HUES48 (cell line): ENCODE measurements at regions not wholly inside any gene's neighbourhood (a gene's known extent, or its start where the extent isn't known, plus 50 kb on each side); places are given as distances from the start of the nearest gene placed in this dataset.
"Not testable (repeated sequence)": the region's sequence is repeated elsewhere in the genome, so short reads cannot be mapped to it uniquely, and the experiment has no call there.

ENCODE experiments used
- H3K27ac ChIP-seq: one replicate; pipeline ENCODE4 v1.7.0; 2013; ENCODE audit warnings: low read depth, low read length, inconsistent platforms
- H3K27me3 ChIP-seq: 2 replicates; pipeline ENCODE4 v1.6.1; 2013; ENCODE audit warnings: mild to moderate bottlenecking, low read length; ENCODE audit not compliant: control insufficient read depth, insufficient read depth
- H3K36me3 ChIP-seq: 2 replicates; pipeline ENCODE4 v1.6.1; 2013; ENCODE audit warnings: low read length; ENCODE audit not compliant: control insufficient read depth, insufficient read depth
- H3K4me1 ChIP-seq: 2 replicates; pipeline ENCODE4 v1.6.1; 2013; ENCODE audit warnings: mild to moderate bottlenecking, low read length; ENCODE audit not compliant: control insufficient read depth, insufficient read depth
- H3K4me3 ChIP-seq: 2 replicates; pipeline ENCODE4 v1.5.1; 2013; ENCODE audit warnings: mild to moderate bottlenecking, low read depth, low read length
- H3K9ac ChIP-seq: 2 replicates; pipeline ENCODE4 v1.6.1; 2013; ENCODE audit warnings: mild to moderate bottlenecking, low read depth, low read length, moderate library complexity
- H3K9me3 ChIP-seq: 2 replicates; pipeline ENCODE4 v1.6.1; 2013; ENCODE audit warnings: low read length; ENCODE audit not compliant: control insufficient read depth, insufficient read depth

DNA sequence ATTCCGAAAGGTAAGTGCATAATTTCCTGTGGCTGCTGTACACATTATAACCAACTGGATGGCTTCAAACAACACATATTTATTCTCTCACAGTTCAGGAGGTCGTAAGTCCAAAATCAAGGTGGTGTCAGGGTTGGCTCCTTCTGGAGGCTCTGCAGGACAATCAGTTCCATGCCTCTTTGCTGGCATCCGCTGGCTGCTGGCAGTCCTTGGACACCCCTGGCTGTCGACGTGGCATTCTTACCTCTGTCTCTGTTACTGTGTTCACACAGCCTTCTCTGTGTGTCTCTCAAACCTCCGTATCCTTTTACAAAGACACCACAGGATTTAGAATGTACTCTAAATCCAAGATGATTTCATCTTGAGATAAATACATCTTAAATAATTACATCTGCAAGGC, 398.8 kb upstream of the ATP10A start:
- Histone ChIP-seq H3K27ac (no peak overlapping the region), H3K4me1 (no peaks in the 10 kb centered on the region; the same call in 1 of the 2 replicates), H3K9ac (no peak overlapping the region), H3K36me3 (no peaks in the 10 kb centered on the region), H3K9me3 (no peaks in the 10 kb centered on the region), H3K27me3 (no peaks in the 10 kb centered on the region), H3K4me3 (no peak overlapping the region)

DNA sequence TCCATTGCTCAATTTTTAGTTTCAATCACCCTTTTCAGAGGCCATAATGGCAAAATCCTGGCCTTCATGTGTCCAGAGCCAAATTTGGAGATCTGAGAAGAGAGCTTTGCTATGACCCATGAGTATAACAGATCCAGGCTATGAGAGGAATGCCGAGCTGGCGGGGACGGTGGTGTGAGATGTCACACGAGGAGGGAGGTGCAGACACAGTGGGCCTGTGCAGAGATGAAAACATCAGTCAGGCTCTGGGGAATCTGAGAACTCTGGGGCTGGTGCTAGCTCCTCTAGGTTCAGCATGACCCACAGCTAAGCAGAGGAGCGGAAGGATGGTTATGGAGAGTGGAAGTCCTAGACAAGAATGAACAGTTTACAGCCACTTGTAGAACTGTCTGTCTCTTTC, 398.3 kb upstream of the ATP10A start:
- H3K27ac ChIP-seq, result no peak overlapping the region

GRCh38 chr15:26260517-26261133, 397.5 kb upstream of the ATP10A start:
- no peaks in the 10 kb centered on the region for H3K27me3 ChIP-seq
- H3K9ac ChIP-seq, result no peak overlapping the region
- no peaks in the 10 kb centered on the region; the same call in 1 of the 2 replicates for H3K4me1 ChIP-seq
- no peak overlapping the region for H3K4me3 ChIP-seq
- no peaks in the 10 kb centered on the region for H3K9me3 ChIP-seq
- H3K27ac ChIP-seq, result no peak overlapping the region
- no peaks in the 10 kb centered on the region for H3K36me3 ChIP-seq

More for the DNA sequence above, 398.3 kb upstream of the ATP10A start:
- H3K4me1 ChIP-seq, result no peaks in the 10 kb centered on the region; the same call in 1 of the 2 replicates
- H3K4me3 ChIP-seq, result no peak overlapping the region
- no peak overlapping the region for H3K9ac ChIP-seq
- H3K9me3 ChIP-seq, result no peaks in the 10 kb centered on the region
- H3K27me3 ChIP-seq, result no peaks in the 10 kb centered on the region
- H3K36me3 ChIP-seq, result no peaks in the 10 kb centered on the region

- Histone ChIP-seq H3K27me3 (no peaks in the 10 kb centered on the region), H3K27ac (no peak overlapping the region), H3K36me3 (no peaks in the 10 kb centered on the region), H3K4me1 (no peaks in the 10 kb centered on the region; the same call in 1 of the 2 replicates), H3K9ac (no peak overlapping the region), H3K9me3 (no peaks in the 10 kb centered on the region), H3K4me3 (no peak overlapping the region)
These were observed 396.5 kb upstream of the ATP10A start for GRCh38 chr15:26259581-26259980.

GRCh38 chr15:26244782-26245181, 381.7 kb upstream of the ATP10A start:
- H3K27me3 ChIP-seq, H3K9me3 ChIP-seq, H3K36me3 ChIP-seq, H3K4me3 ChIP-seq, H3K27ac ChIP-seq, H3K9ac ChIP-seq: not testable (repeated sequence)
- peaks cover 16% of the 10 kb centered on the region for H3K4me1 ChIP-seq

DNA sequence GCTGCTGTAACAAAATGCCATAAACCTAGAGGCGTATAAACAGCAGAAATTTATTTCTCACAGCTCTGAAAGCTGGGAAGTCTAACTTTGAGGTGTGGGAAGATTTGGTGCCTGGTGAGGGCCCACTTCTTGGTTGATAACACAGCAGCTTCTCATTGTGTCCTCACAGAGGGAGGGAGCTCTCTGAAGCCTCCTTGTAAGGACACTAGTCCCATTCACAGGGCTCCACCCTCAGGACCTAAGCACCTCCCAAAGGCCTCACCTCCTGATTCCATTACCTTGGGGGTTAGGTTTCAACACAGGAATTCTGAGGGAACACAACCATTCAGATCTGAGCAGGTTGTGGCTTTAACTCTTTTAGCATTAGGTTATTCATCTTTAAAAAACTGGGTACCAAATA, 380.3 kb upstream of the ATP10A start:
- Histone ChIP-seq H3K36me3 (no peaks in the 10 kb centered on the region), H3K9ac (no peak overlapping the region; the same call in 1 of the 2 replicates), H3K9me3 (no peaks in the 10 kb centered on the region), H3K4me1 (peaks cover 16% of the 10 kb centered on the region), H3K27me3 (no peaks in the 10 kb centered on the region), H3K27ac (peak overlapping the region; percentile 53), H3K4me3 (no peak overlapping the region)

DNA sequence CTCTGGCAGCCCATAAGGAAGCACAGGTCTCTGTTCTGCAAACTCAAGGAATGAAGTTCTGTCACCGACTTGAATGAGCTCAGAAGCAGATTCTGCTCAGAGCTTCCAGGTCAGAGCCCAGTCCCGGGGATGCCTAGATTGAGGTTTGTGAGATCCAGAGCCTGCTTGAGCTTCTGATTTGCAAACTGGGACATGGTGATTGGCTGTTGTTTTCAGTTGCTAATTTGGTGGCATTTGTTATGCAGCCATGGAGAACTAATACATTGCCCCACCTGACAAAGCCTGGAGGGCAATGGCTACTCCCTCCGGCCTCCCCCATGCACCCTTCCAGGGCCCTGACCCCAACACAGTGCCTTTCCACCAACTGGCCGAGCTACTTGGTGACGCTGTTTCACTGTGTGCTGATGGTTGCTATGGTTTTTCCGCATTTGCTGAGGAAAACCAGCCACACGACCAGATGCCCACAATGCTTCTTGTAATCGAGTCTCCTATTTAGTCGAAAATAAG, 379.5 kb upstream of the ATP10A start:
- H3K9me3 ChIP-seq, result no peaks in the 10 kb centered on the region
- no peak overlapping the region for H3K4me3 ChIP-seq
- peaks cover 16% of the 10 kb centered on the region for H3K4me1 ChIP-seq
- no peak overlapping the region; the same call in 1 of the 2 replicates for H3K9ac ChIP-seq
- H3K27ac ChIP-seq, result peak overlapping the region; percentile 53
- H3K27me3 ChIP-seq, result no peaks in the 10 kb centered on the region
- no peaks in the 10 kb centered on the region for H3K36me3 ChIP-seq

DNA sequence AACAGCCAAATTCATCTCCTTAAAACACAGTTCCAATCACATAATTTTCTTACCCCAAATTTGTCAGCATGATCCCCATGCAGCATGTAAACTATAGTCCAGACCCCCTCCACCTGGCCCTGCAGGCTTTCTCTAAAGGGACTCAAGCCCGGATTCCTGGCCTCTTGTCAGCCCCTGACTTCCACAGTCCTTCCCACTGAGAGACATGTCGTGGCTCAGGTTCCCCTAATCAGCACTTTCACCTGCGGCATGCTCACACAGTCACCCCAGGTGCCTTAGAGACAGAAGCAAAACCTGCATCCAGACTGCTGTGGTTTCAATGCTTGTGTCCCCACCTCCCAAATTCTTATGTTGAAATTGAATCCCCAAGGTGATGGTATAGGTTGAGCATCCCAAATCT, 372.7 kb upstream of the ATP10A start:
- Histone ChIP-seq H3K9ac (peak overlapping the region; percentile 40), H3K4me1 (peaks cover 36% of the 10 kb centered on the region), H3K27me3 (no peaks in the 10 kb centered on the region), H3K9me3 (no peaks in the 10 kb centered on the region), H3K27ac (peak overlapping the region; percentile 83), H3K4me3 (peak overlapping the region; percentile 31), H3K36me3 (no peaks in the 10 kb centered on the region)

- peak overlapping the region; percentile 35 for H3K4me3 ChIP-seq
- peak overlapping the region; percentile 83 for H3K27ac ChIP-seq
- H3K9ac ChIP-seq, result peak overlapping the region; percentile 40
- H3K27me3 ChIP-seq, result no peaks in the 10 kb centered on the region
- H3K4me1 ChIP-seq, result peaks cover 40% of the 10 kb centered on the region
- H3K36me3 ChIP-seq, result no peaks in the 10 kb centered on the region
- H3K9me3 ChIP-seq, result no peaks in the 10 kb centered on the region
These were observed 372.0 kb upstream of the ATP10A start for GRCh38 chr15:26234976-26235767.

- H3K36me3 ChIP-seq, result no peaks in the 10 kb centered on the region
- H3K27me3 ChIP-seq, result no peaks in the 10 kb centered on the region
- no peak overlapping the region for H3K4me3 ChIP-seq
- H3K9ac ChIP-seq, result no peak overlapping the region
- H3K27ac ChIP-seq, result no peak overlapping the region
- peaks cover 40% of the 10 kb centered on the region for H3K4me1 ChIP-seq
- peaks cover 4% of the 10 kb centered on the region; the same call in 1 of the 2 replicates for H3K9me3 ChIP-seq
These were observed 369.6 kb upstream of the ATP10A start for GRCh38 chr15:26232691-26233090.

- no peak overlapping the region for H3K4me3 ChIP-seq
- no peak overlapping the region for H3K27ac ChIP-seq
- no peaks in the 10 kb centered on the region for H3K27me3 ChIP-seq
- peaks cover 31% of the 10 kb centered on the region for H3K4me1 ChIP-seq
- H3K9me3 ChIP-seq, result peaks cover 9% of the 10 kb centered on the region; the same call in 1 of the 2 replicates
- H3K9ac ChIP-seq, result no peak overlapping the region
- no peaks in the 10 kb centered on the region for H3K36me3 ChIP-seq
These were observed 368.0 kb upstream of the ATP10A start for GRCh38 chr15:26231096-26231495.
